ENCODE measurements at regions not wholly inside any gene's neighbourhood (a gene's known extent, or its start where the extent isn't known, plus 50 kb on each side); places are given as distances from the start of the nearest gene placed in this dataset.
"Not testable (repeated sequence)": the region's sequence is repeated elsewhere in the genome, so short reads cannot be mapped to it uniquely, and the experiment has no call there.

DNA sequence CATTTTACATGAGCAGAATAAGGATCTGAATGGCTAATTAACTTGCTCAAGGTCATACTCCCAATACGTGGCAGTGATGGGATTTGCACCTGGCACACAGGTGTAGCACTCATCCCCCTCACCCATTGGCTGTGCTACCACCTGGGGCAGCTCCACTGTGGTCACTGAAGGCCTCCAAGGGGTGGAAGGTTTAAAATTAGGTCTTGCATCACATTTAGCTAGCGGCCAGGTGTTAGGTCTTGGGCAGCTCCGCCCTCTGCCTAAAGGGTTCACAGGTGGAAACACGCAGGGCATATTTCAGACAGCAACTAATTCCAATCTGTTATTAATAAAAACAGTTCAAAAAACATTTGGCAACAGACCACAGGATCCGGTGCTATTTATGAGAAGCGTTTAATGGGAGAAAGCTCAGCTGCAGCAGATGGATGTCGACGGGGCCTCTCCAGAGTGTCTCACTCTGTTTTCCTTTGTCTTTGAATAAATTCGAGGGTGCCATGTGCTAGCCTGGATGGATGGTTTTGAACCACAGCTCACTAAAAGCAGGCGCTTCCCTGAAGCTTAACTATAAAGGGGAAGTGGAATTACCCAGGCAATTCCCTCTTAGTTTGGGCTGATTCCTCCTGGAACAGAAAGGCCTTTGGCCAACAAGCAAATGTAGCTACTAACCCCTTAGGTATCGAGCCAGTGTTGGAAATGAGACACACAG, 1017.6 kb downstream of the TYW1 start:
- DNase-seq (ENCODE audit: low spot score) = peak; percentile 36

GRCh38 chr7:68015122-68015977, 1018.7 kb downstream of the TYW1 start:
- DNase-seq (ENCODE audit: low spot score) = no peak

DNA sequence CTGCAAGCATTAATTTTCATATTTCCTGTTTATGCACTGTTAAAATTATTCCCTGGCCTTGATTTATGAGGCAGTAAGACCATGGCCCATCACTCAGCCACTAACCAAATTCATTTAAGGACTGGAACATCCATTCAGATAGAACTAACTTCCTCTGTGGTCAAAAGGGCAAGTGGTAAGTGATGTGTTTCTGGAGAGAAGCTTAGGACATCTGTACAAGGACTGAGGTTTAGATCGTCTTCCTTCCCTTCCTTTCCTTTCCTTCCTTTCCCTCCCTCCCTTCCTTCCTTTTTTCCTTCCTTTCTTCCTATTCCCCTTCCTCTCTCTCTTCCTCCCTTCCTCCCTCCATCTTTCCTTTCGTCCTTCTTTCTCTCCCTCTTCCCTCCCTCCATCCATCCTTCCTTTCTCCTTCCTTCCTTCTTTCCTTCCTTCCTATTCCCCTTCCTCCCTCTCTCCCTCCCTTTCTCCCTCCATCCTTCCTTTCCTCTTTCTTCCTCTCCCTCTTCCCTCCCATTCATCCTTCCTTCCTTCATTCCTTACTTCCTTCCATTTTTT, 1019.4 kb downstream of the TYW1 start:
- no peak for DNase-seq (ENCODE audit: low spot score)

- DNase-seq (ENCODE audit: low spot score) = no peak
These were observed 1023.5 kb downstream of the TYW1 start for GRCh38 chr7:68020102-68020501.

DNA sequence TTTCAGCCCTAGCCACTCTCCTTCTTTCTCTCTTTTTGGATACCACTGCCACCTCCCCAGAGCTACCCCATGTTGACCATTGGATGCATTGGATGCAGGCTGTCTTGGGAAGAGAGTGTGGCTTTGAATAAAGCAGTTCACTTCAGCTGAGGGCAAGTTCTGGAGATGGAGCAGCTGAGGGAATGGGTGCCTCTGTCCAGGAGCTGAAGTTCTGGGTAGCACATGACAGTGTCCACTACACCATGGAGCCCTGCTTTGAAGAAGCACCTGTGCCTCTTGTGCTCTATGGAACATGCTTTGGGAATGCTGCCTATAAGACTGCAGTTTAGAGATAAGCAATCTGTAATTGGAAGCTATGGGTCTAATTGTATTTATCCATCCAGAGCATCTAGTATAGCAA, 1028.7 kb downstream of the TYW1 start:
- no peak for DNase-seq (ENCODE audit: low spot score)

GRCh38 chr7:68030530-68030929, 1033.9 kb downstream of the TYW1 start:
- no peak for DNase-seq (ENCODE audit: low spot score)

GRCh38 chr7:68031180-68031943, 1034.7 kb downstream of the TYW1 start:
- no peak for DNase-seq (ENCODE audit: low spot score)

- no peak for DNase-seq (ENCODE audit: low spot score)
These were observed 1042.1 kb downstream of the TYW1 start for GRCh38 chr7:68038621-68039314.

- DNase-seq (ENCODE audit: low spot score) = no peak
These were observed 1044.9 kb downstream of the TYW1 start for GRCh38 chr7:68041554-68041953.

DNA sequence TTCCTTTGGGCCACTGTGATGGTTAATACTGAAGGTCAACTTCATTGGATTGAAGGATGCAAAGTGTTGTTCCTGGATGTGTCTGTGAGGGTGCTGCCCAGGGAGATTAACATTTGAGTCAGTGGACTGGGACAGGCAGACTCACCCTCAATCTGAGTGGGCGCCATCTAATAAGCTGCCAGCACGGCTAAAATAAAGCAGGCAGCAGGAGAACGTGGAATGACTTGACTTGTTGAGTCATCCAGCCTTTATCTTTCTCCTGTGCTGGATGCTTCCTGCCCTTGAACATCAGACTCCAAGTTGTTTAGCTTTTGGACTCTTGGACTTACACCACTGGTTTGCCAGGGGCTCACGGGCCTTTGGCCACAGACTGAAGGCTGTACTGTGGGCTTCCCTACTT, 1046.9 kb downstream of the TYW1 start:
- no peak for DNase-seq (ENCODE audit: low spot score)

DNA sequence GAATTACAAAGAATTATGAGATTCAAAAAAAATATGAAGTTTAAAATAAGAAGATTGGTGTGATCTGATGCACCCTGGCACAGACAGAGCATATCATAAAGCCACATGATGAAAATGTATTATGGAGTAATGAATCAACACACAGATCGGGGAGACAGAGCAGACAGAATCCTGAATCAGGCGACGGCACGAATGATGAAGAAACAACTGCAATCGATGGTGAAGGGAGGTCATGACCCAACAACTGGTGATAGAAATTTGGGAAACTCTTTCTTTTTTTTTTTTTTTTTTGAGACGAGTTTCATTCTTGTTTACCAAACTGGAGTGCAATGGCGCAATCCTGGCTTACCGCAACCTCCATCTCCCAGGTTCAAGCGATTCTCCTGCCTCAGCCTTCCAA, 1054.0 kb downstream of the TYW1 start:
- DNase-seq (ENCODE audit: low spot score) = no peak

- DNase-seq (ENCODE audit: low spot score) = no peak
These were observed 1061.4 kb downstream of the TYW1 start for GRCh38 chr7:68058014-68058413.

DNA sequence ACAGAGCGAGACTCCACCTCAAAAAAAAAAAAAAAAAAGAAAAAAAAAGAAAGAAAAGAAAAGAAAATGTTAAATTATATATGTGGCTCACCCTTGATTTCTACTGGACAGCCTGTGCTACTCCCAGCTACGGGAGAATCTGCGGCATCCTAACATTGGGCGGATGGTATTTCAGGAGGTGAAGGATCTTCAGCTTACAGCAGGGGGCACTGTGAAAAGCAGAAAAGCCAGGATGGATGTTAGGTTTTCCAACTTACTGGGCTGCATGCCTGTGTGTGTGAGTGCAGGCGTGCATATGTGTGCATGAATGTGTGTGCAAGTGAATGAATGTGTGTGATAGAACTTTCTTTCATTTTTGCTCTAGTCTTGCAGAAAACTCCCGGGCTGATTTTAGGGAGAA, 1066.5 kb downstream of the TYW1 start:
- peak; percentile 9 for DNase-seq (ENCODE audit: low spot score)

DNA sequence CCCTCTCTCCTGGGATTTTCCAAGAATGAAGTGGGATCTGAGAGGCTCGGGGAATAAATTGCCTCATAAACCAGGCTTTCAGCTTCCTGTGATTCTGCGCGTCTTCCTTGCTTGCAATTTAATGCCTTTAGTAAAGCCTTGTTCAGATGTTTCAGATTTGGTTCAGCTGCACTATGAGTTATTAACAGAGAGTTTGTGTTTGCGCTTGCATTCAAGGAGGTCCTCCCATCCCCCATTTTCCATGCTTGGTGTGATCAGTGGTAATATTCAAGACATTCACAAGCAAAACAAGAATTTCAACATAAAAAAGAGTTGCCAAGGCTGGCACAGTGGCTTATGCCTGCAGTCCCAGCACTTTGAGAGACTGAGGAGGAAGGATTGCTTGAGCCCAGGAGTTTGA, 1068.9 kb downstream of the TYW1 start:
- DNase-seq (ENCODE audit: low spot score) = no peak

GRCh38 chr7:68067845-68068244, 1071.2 kb downstream of the TYW1 start:
- no peak for DNase-seq (ENCODE audit: low spot score)

DNA sequence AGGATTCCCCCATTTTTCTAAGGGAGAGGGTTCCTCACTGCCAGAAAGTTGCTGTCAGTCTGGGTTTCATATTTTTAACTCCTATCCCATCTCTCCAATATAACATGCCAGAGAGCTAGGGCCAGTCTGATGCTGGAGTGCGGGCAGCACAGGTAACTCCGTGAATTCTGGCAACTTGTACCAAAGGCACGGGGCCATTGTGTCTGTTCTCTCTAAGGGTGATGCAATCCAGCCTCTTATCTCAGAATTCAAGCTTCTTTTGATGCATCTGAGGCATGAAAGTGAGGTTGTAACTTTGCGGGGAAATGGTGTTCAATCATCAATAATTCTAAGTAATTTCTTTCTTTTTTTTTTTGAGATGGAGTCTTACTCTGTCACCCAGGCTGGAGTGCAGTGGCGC, 1074.4 kb downstream of the TYW1 start:
- no peak for DNase-seq (ENCODE audit: low spot score)

- DNase-seq (ENCODE audit: low spot score) = no peak
These were observed 1077.1 kb downstream of the TYW1 start for GRCh38 chr7:68073701-68074100.

GRCh38 chr7:68074242-68074641, 1077.6 kb downstream of the TYW1 start:
- no peak for DNase-seq (ENCODE audit: low spot score)

DNA sequence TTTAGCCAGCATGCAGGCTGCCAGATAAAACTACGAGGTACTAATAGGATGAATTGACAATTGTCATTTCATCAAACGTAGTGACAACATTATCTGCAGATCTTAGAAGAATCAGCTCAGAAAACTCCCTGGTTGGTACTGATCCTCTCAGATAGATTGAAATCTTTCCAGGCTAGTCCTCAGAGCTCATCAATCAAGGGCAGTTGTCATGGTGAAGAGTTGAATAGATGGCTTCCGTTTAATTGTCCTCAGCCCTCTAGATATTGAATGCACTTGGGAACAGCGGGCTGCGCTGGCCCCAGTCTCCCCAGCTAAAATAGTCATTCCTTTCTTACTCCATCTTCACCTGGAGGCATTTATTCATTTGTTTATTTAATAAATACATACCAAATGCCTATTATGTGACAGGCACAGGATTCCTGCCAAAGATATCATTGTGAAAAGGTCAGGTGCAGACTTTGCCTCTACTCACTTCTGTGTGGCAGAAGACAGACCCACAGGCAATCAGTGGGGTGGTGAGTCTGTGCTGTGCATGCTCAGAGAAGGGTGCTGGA, 1081.6 kb downstream of the TYW1 start:
- no peak for DNase-seq (ENCODE audit: low spot score)

DNA sequence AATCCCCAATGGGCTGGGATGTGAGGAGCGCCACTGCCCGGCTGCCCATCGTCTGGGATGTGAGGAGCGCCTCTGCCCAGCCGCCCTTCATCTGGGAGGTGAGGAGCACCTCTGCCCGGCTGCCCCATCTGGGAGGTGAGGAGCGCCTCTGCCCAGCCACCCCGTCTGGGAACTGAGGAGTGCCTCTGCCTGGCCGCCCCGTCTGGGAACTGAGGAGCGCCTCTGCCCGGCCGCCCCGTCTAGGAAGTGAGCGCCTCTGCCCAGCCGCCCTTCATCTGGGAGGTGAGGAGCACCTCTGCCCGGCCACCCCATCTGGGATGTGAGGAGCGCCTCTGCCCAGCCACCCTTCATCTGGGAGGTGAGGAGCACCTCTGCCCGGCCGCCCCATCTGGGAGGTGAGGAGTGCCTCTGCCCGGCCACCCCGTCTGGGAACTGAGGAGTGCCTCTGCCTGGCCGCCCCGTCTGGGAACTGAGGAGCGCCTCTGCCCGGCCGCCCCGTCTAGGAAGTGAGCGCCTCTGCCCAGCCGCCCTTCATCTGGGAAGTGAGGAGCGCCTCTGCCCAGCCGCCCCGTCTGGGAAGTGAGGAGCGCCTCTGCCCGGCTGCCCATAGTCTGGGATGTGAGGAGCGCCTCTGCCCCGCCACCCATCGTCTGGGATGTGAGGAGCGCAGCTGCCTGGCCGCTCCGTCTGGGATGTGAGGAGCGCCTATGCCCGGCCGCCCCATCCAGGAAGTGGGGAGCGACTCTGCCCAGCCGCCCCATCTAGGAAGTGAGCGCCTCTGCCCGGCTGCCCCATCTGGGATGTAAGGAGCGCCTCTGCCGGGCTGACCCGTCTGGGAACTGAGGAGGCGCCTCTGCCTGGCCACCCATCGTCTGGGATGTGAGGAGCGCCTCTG, 1085.7 kb downstream of the TYW1 start:
- DNase-seq (ENCODE audit: low spot score) = not testable (repeated sequence)
